ENCODE measurements at regions not wholly inside any gene's neighbourhood (a gene's known extent, or its start where the extent isn't known, plus 50 kb on each side); places are given as distances from the start of the nearest gene placed in this dataset.

DNA sequence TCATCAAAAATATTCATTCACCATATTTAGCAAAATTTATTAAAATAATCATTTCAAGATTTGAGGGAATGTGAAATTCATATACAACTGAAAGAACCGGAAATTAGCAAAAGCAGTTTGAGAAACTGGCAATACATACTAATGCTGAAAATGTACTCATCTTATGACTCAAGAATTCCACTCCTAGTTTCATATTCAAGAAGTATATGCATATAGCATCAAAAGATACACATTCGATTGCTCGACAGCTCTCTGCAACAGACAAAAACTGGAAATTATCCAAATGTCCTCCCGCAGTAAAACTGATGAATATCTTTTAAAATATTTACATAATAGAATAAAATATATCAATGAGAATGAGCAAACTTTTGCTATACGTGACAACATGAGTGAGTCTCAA lies 189.2 kb upstream of the MGAT4C start:
- no peaks in the 10 kb centered on the region for H3K36me3 Mint-ChIP-seq (ENCODE audit: insufficient read depth, unreplicated experiment)
- TF ChIP-seq, protein P1, sequence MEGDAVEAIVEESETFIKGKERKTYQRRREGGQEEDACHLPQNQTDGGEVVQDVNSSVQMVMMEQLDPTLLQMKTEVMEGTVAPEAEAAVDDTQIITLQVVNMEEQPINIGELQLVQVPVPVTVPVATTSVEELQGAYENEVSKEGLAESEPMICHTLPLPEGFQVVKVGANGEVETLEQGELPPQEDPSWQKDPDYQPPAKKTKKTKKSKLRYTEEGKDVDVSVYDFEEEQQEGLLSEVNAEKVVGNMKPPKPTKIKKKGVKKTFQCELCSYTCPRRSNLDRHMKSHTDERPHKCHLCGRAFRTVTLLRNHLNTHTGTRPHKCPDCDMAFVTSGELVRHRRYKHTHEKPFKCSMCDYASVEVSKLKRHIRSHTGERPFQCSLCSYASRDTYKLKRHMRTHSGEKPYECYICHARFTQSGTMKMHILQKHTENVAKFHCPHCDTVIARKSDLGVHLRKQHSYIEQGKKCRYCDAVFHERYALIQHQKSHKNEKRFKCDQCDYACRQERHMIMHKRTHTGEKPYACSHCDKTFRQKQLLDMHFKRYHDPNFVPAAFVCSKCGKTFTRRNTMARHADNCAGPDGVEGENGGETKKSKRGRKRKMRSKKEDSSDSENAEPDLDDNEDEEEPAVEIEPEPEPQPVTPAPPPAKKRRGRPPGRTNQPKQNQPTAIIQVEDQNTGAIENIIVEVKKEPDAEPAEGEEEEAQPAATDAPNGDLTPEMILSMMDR (IDR thresholded peaks at IDR 0.05; ENCODE audit: unreplicated experiment), result no peak
- no peak overlapping the region for H3K27ac Mint-ChIP-seq (ENCODE audit: unreplicated experiment)
- CTCF ChIA-PET, result no interaction called here
- BruUV-seq (replicated peaks), result no TSS peak
- H3K4me3 Mint-ChIP-seq (ENCODE audit: low read depth, unreplicated experiment), result no peak overlapping the region
- H3K4me1 Mint-ChIP-seq (ENCODE audit: low read depth, unreplicated experiment), result no peaks in the 10 kb centered on the region
- no peaks in the 10 kb centered on the region for H3K27me3 Mint-ChIP-seq (ENCODE audit: unreplicated experiment)
- intact Hi-C loops (cut with micrococcal nuclease; ENCODE audit: unreplicated experiment), result no loop called here
- DNase-seq, result no peak
- no peaks in the 10 kb centered on the region for H3K9me3 Mint-ChIP-seq (ENCODE audit: low read depth, unreplicated experiment)

DNA sequence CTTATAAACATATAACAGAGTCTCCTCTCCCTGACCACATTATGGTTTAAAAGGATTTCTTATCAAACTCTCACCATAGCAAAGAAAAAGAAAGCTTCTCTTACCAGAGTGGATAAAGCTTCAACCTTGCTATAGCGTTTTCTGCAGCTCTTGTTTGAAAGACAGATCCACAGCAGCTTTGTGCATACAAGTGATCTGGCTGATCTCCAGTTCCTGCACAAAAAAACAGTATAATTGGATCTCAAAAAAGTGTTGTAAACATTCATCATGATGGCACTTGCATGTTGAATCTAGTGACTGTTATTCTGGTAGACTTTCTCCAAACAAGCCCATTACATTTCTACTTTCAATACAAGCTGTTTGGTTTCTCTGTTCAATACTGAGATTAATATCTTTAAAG lies 178.9 kb upstream of the MGAT4C start:
- intact Hi-C loops (cut with micrococcal nuclease; ENCODE audit: unreplicated experiment), result no loop called here
- Mint-ChIP-seq H3K27ac (ENCODE audit: unreplicated experiment) (no peak overlapping the region), H3K4me1 (ENCODE audit: low read depth, unreplicated experiment) (no peaks in the 10 kb centered on the region), H3K9me3 (ENCODE audit: low read depth, unreplicated experiment) (peaks cover 3% of the 10 kb centered on the region), H3K27me3 (ENCODE audit: unreplicated experiment) (no peaks in the 10 kb centered on the region), H3K4me3 (ENCODE audit: low read depth, unreplicated experiment) (no peak overlapping the region), H3K36me3 (ENCODE audit: insufficient read depth, unreplicated experiment) (no peaks in the 10 kb centered on the region)
- DNase-seq, result no peak
- no TSS peak for BruUV-seq (replicated peaks)
- TF ChIP-seq, protein P1 (IDR thresholded peaks at IDR 0.05; ENCODE audit: unreplicated experiment), result no peak
- CTCF ChIA-PET, result no interaction called here

GRCh38 chr12:86429824-86430223 lies 173.6 kb upstream of the MGAT4C start:
- BruUV-seq (replicated peaks), result no TSS peak
- intact Hi-C loops (cut with micrococcal nuclease; ENCODE audit: unreplicated experiment), result no loop called here
- no peak overlapping the region for H3K4me3 Mint-ChIP-seq (ENCODE audit: low read depth, unreplicated experiment)
- no peak overlapping the region for H3K27ac Mint-ChIP-seq (ENCODE audit: unreplicated experiment)
- no peaks in the 10 kb centered on the region for H3K36me3 Mint-ChIP-seq (ENCODE audit: insufficient read depth, unreplicated experiment)
- H3K9me3 Mint-ChIP-seq (ENCODE audit: low read depth, unreplicated experiment), result peaks cover 5% of the 10 kb centered on the region
- H3K4me1 Mint-ChIP-seq (ENCODE audit: low read depth, unreplicated experiment), result no peaks in the 10 kb centered on the region
- CTCF ChIA-PET, result no interaction called here
- no peaks in the 10 kb centered on the region for H3K27me3 Mint-ChIP-seq (ENCODE audit: unreplicated experiment)
- DNase-seq, result no peak
- TF ChIP-seq, protein P1 (IDR thresholded peaks at IDR 0.05; ENCODE audit: unreplicated experiment), result no peak

DNA sequence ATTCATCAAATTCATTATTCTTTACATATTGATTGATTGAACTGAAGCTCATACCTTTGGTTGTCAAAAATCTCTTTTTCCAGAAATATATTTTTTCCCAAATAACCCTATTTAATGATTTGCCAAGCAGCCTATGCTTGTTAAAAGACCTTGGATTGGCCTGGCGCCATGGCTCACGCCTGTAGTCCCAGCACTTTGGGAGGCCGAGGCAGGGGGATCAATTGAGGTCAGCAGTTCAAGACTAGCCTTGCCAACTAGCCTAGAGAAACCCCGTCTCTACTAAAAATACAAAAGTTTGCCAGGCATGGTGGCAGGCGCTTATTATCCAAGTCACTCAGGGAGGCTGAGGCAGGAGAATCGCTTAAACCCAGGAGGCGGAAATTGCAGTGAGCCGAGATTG lies 165.1 kb upstream of the MGAT4C start:
- BruUV-seq (replicated peaks), result no TSS peak
- CTCF ChIA-PET, result no interaction called here

More for the DNA sequence above, 165.1 kb upstream of the MGAT4C start:
- Mint-ChIP-seq H3K9me3 (ENCODE audit: low read depth, unreplicated experiment) (peaks cover 2% of the 10 kb centered on the region), H3K27ac (ENCODE audit: unreplicated experiment) (no peak overlapping the region), H3K4me1 (ENCODE audit: low read depth, unreplicated experiment) (no peaks in the 10 kb centered on the region), H3K27me3 (ENCODE audit: unreplicated experiment) (no peaks in the 10 kb centered on the region), H3K36me3 (ENCODE audit: insufficient read depth, unreplicated experiment) (no peaks in the 10 kb centered on the region), H3K4me3 (ENCODE audit: low read depth, unreplicated experiment) (no peak overlapping the region)
- intact Hi-C loops (cut with micrococcal nuclease; ENCODE audit: unreplicated experiment), result no loop called here
- TF ChIP-seq, protein P1 (IDR thresholded peaks at IDR 0.05; ENCODE audit: unreplicated experiment), result no peak
- no peak for DNase-seq
